Occipital lobe (tissue), 1 donor: ENCODE measurements at regions not wholly inside any gene's neighbourhood (a gene's known extent, or its start where the extent isn't known, plus 50 kb on each side); places are given as distances from the start of the nearest gene placed in this dataset. TPM values are rescaled to one million over a fixed set of nuclear protein-coding genes. Genes with fewer than 3 reads are reported as not detected.

ENCODE experiments used
- small RNA-seq: library from RNA; depleted of rRNA; stranded (forward); fragments of <200 nt; gene quantifications from one replicate; pipeline ENCODE3, GENCODE V24; 2014

Small RNA genes lying in the stretch of these regions (small RNA-seq; reads per million reads assigned to genes)
- not detected for gene RNU6-627P
